Ecto neural progenitor cell (in vitro differentiated cells): ENCODE measurements at regions not wholly inside any gene's neighbourhood (a gene's known extent, or its start where the extent isn't known, plus 50 kb on each side); places are given as distances from the start of the nearest gene placed in this dataset.
"Not testable (repeated sequence)": the region's sequence is repeated elsewhere in the genome, so short reads cannot be mapped to it uniquely, and the experiment has no call there.

Source experiments
- DNase-seq: peaks from one replicate; pipeline ENCODE4 v3.0.0-alpha.2; 2018; ENCODE audit warnings: low spot score

- no peak for DNase-seq
Measured at GRCh38 chr3:137300703-137301102, 342.9 kb downstream of the IL20RB start.

GRCh38 chr3:137304313-137305056, 346.7 kb downstream of the IL20RB start:
- DNase-seq, result no peak

DNA sequence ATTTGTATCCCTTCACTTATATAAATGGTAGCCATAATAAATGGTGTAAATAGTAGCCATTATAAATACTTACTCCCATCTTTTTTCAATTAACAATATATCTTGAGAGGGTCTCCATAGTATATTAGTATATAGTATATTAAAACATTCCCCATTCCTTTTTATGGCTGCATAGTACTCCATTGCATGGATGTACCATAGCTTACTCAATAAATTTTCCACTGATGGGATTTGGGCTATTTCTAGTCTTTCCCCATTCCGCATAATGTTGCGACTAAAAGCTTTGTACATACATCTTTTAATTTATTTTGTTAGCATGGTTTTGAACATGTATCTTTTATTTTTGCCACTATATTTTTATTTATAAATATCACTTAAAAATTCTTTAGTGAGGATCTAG, 366.3 kb downstream of the IL20RB start:
- no peak for DNase-seq

DNA sequence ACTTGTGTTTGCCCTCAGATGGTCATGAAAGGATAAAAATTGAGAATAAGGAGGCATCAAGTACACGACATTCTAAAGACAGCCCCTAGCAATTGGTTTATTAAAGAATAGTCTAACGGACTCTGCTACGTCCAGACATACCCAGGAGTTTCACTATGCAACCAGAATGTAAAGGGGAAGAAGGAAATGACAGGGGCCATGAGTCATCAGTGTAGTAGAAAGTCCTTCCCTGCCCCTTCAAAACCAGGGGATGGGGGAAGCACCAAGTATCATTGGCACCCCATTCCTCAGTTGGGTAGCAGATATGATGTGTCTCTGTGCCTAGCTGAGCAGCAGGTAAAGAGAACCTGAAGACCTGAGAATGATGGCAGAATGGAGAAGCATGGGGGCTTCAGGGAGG, 367.4 kb downstream of the IL20RB start:
- no peak for DNase-seq

DNA sequence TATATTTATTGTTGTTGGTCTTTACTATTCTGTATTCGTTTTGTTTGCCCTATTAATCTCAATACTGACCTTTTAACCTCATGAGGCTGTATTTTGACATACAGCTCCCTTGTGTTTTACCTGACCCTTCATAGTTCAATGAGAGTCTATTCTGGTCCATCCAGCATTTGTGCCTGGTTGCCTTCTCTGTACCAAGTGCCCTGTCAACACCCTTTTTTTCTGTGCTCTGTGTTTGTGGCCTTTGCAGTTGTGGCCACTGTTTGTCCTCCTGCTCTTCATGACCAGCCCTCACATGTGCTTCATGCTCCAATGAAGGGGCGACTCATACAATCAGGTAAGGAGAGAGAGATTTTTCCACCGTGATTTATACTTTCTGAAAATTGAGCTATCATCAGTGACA, 368.2 kb downstream of the IL20RB start:
- DNase-seq, result no peak

- DNase-seq, result no peak
Measured at GRCh38 chr3:137329594-137329993, 371.8 kb downstream of the IL20RB start.

- no peak for DNase-seq
Measured at GRCh38 chr3:137330246-137330645, 372.5 kb downstream of the IL20RB start.

- no peak for DNase-seq
Measured at GRCh38 chr3:137332297-137332696, 374.5 kb downstream of the IL20RB start.

- DNase-seq, result no peak
Measured at GRCh38 chr3:137335478-137335877, 377.7 kb downstream of the IL20RB start.

GRCh38 chr3:137338400-137338799, 380.6 kb downstream of the IL20RB start:
- DNase-seq, result not testable (repeated sequence)

DNA sequence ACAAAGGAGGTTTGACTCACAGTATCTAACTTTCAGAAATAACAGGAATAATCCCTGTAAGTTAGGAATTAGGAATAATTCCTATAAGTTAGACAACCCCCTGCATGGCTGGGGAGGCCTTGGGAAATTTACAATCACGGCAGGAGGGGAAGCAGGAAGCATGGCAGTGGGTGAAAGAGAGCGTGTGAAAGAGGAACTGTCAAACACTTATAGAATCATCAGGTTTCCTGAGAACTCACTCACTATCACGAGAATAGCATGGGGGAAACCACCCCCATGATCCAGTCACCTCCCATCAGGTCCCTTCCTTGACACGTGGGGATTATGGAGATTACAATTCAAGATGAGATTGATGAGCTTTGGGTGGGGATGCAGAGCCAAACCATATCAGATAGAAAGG, 385.5 kb downstream of the IL20RB start:
- no peak for DNase-seq

DNA sequence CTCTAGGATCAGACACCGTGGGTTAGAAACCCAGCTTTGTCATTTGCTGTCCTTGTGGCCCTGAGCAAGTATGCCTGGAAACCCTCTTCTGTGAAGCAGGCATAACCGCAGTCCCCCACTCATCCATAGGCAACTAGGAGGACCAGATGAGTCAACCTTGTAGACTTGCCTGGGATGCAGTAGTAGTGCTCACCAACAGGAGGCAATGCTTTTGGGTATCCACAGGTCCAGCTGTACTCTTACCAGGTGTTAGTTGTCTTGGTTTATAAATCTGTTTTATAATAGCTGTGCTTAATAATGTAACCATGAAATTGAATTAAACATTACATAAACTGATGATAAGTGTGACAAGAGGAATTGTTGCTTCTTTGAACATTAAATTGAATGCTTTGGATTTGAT, 389.3 kb downstream of the IL20RB start:
- no peak for DNase-seq

DNA sequence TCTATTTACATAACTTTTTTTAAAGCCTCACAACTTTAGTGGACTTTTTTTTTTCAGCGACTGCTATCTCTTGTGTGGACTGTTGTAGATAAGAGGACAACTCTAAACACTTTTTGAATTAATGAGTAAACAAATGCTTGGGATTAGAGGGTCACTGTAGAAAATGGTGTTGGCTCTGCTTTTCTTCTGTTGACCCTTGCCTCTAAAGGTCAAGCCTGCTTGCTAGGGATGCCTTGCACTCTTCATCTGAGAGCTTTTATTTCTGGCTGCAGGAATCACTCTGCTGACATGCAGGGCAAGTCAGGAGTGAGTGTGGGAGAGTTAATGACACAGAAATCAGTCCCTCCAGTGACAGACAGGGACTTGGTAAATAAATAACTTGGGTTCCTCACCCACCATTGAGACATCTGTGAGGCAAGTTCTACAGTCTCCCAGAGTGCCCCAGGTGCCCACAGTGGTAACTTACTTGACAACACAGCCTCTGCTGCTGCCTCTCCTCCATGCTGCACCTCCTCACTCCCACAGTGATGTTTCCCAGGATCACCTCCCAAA, 390.1 kb downstream of the IL20RB start:
- peak; percentile 50 for DNase-seq

DNA sequence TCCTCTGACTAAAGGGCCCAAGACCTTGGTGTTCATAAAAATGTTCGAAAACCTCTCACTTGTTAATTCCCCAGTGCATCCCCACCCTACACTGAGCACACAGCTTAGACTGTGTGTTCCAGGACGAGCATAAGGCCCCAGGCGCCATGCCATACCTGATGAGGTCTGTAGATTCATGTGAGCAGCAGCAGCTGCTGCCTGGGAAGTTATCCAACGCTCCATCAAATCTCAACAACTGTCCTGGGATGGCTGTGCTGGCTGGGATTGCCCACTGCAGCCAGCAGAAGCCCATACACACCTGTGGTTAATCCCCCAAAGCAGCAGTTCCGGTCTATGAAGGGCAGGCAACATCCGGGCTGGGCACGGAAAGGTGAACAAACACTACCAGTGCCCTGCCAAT, 391.2 kb downstream of the IL20RB start:
- DNase-seq, result no peak

GRCh38 chr3:137349557-137350348, 392.0 kb downstream of the IL20RB start:
- DNase-seq, result no peak

DNA sequence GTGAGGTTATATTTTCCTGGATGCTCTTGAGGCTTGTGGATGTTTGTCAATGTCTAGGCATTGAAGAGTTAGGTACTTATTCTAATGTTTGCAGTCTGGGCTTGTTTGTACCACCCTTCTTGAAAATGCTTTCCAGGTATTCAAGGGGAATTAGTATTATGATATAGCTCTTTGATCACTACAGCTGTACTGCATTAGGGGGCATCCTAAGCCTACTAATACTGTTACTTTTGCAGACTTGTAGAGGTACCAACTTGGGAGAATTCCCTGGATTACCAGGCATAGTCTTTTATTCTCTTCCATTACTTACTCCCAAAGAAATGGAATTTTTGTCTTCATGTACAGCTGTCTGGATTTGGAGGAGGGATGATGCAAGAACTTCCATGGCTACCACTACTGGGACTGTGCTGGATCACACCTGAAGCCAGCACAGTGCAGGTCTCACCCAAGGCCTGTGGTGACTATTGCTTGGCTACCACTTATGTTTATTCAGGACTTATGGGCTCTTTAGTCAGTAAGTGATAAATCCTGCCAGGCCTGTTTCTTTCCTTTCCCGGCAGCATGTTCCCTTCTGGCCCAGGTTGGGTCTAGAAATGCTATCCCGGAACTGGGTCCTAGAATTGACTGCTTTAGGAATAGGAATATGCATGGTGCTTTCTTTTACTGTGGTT, 402.9 kb downstream of the IL20RB start:
- DNase-seq, result no peak

DNA sequence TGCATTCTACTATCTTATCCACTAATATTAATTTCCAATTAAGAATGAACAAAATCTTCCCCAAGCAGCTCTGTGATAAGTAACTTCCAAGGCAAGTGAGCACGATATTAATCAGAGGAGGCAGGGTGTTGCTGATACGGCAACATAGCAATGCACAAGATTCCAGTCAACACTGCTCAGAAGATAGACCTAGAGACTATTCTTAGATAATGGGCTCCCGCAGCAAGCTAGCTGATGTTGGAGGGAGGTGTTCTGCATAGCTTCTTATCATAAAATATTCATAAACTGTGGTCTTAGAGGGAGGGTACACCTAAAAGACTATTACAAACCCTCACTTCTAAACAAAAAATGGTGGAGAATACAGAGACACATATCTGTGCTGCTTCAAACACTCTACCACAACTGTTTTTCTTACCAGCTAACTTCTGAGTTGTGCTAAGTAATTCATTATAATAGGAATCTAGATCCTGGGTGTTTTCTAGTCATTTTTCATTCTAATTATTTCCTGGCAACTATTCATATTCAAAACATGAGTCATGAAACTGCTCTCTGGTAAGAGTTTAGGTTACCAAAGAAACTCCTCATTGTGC, 382.0 kb upstream of the SOX14 start:
- DNase-seq, result no peak

DNA sequence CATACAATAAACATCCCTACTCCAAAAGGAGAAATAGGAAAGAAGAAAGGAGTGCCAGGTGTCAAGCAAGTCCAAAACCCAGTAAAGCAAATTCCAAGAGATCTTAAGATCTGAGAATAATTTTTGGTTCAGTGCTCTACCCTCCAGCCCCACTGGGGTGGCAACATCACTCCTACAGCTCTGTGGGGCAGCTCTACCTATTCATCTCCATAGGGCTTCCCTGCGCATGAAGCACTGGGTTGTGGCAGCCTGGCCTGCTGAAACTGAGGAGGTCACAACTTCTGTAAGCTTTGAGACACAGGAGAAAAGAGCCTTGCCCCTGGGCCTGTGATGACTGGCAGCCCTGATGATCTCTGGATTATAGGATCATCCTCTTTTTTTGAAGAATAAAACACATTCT, 378.2 kb upstream of the SOX14 start:
- no peak for DNase-seq

- no peak for DNase-seq
Measured at GRCh38 chr3:137409584-137409983, 354.5 kb upstream of the SOX14 start.

DNA sequence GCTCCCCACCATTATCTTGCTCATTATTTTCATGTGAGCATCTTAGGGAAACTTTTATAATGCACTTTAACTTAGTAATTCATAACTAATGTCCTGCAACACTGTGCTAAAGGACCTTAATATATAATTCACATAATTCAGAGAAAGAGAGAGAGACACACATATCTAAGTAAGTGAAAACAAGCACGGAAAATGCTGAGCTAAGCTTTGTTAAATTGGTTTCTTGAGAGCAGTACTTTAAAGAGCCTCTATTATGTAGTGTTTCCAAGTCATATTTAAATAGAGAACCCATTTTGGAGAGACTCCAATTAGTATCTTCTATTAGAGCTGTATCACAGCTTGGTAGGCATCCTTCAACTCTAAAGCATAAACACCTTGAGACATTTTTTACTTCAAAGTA, 354.1 kb upstream of the SOX14 start:
- no peak for DNase-seq

DNA sequence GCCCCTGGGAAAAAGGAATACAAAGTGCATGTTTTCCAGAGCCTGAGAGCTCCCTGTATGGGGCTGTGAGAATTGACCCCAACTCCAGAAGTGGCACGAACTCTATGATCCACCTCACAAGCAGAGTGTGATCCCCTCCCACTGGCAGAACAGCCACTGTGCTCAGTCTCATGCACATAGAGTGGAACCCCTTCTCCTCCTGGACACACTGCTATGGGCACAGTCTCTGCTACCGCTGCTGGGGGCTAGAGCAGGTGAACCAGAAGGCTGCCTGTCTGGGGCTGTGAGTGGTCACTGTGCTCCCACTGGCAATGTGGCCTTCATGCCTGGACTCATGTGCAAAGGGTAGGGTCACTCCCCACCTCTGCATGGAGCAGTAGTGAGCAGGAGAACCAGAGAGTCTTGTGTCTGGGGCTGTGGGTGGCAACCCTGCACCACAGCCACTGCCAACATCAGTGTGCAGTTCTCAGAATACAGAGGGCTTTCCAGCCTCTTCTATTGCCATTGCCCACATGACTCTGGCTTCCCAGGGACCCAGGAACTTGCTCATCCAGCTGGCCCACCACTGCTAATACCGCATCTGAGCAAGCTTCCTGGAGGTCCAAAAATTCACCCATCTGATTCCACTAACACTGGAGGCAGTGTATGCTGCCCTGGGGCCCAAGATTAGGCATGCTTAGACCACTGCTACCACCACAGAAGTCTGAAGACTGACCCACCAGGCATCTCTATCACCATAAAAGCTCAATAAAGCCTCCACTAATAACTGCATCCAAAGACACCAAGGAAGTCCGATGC, 343.7 kb upstream of the SOX14 start:
- no peak for DNase-seq

- DNase-seq, result no peak
Measured at GRCh38 chr3:137438561-137438960, 325.6 kb upstream of the SOX14 start.
